NCI-H187 (cell line): ENCODE measurements at regions not wholly inside any gene's neighbourhood (a gene's known extent, or its start where the extent isn't known, plus 50 kb on each side); places are given as distances from the start of the nearest gene placed in this dataset.
"Not testable (repeated sequence)": the region's sequence is repeated elsewhere in the genome, so short reads cannot be mapped to it uniquely, and the experiment has no call there.

ENCODE experiments used
- DNase-seq, 2 experiments: peaks; one replicate each; lab custom pipeline; 2025; lab: John Stamatoyannopoulos, UW

DNA sequence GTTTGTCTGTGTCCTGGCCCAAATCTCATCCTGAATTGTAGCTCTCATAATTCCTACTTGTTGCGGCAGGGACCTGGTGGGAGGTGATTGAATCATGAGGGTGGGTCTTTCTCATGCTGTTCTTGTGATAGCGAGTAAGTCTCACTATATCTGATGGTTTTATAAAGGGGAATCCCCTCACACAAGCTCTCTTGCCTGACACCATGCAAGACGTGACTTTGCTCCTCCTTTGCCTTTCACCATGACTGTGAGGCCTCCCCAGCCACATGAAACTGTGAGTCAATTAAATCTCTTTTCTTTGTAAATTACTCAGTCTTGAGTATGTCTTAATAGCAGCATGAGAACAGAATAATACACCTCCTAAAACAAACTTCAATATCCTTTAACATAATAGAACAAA is 1065.6 kb downstream of the PLA2G4A start:
- no peak for DNase-seq

DNA sequence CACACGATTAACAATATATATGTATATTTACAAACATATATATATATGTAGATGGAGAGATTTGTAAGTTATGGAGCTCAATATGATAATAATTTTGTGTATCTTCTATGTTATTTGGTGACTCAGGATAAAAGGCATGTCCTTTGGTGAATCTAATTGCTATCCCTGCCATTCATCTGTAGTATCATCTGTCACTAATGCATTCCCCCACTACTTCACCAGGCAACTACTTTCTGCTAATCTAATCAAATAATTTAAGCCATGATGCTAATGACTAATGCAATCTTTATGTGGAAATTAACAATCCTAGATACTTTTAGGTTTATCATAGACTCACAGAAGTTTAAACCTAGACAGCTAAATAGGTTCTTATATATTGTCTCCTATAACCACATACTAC is 1074.5 kb downstream of the PLA2G4A start:
- no peak for DNase-seq

DNA sequence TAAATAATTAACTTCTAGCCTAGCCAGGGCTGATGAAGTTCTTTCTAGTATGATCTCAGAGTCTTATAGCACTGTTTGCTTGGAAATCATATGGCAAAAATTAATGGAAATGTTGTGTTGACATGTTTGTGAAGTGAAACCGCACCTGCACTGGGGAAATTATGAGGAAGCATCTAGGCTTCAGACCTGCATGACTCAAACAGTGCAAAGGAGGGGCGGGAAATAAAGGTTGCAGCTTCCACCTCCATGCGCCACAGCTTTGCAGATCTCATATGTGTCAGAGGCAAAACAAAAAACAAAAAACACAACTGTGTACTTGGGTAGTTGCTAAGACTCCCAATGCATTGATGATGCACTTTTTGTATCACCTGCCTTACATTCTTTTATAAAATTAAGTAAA is 1080.6 kb downstream of the PLA2G4A start:
- no peak for DNase-seq

DNA sequence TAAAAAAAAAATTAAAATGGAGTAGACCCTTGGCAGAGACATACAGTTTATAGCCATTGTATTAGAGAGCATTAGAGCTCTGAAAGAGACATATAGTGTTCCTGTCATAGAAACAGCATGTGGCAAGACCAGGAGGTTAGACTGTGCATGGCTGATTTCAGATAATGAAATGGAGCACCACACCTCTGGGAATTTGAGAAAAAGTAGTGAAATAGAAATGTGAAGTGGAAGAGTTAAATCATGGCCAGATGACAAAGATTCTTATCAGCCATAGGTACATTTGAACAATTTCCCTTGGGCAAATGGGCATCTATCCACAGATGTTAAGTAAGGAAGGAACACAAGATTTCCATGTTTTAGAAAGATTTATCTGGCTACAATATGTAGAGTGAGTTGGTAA is 1083.1 kb downstream of the PLA2G4A start:
- no peak for DNase-seq

DNA sequence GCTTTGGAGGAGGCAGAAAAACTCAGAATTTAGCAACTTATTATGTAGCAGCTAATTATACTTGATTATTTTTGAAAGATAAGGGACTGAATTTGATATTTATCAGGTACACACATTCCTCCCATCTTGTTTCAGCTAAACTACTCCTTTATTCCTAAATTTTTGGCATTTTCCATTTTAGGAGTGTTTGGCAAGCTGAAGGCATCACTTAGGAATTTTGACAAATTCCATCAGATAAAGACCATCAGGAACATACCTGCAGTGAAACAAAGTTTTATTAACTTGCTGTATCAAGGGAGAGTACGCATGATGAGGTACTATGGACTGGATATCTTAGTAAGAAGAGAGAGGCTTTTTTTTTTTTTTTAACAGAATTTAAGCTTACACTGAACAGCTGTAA is 1092.2 kb downstream of the PLA2G4A start:
- DNase-seq: no peak

DNA sequence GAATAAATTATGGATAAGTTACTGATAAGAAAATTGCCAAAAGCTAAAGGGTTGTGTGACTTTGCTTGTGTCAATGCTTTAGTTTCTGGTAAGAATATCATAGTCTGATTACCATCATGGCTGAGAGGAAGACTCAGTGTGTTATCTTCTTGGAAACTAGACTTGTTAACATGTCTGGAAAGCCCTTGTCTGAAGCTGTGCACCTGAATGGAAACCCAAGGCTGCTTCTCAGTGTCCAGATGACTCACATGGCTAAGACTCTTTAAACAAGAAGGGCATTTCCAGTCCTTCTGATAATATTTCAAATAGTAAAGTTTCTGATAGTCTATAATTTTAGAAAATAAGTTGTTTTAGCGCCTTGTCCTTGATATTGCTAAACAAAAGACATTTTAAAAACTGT is 1092.7 kb downstream of the PLA2G4A start:
- no peak for DNase-seq

DNA sequence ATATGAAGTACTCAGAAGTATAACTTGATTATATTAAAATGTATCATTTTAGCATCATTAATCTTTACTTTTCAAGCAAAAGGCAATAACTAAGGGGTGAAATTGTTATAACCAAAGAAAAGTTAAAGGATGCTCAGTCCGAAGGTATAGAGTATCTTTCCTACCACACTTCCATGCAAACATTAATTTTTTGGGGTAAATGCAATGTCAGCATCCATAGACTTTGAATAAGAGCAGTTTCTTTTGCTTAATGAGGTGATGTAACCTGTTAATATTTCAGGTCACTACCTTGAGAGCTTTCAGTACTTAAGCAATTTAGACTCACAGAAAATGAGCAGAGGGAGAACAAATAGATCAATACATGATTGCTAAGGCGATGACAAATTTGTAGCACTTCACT is 1093.5 kb downstream of the PLA2G4A start:
- DNase-seq: no peak

DNA sequence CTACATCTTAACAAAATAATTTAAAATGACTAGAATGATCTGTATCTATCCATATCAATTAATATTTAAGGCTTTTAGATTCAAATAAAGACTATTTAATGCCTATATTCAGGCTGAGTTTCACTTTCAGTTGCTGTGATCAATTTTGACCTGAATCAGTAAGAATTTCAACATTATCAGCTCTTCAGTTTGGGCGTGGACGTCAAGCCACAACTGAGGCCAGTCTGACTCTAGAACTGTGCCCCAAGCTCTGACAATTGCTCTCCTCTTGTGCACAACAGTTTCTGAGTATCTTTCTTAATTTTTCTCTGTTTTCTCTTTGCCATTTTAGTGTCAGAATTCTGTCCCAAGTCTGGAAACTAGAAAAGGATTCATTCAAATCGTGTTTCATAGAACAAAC is 1095.5 kb downstream of the PLA2G4A start:
- no peak for DNase-seq

DNA sequence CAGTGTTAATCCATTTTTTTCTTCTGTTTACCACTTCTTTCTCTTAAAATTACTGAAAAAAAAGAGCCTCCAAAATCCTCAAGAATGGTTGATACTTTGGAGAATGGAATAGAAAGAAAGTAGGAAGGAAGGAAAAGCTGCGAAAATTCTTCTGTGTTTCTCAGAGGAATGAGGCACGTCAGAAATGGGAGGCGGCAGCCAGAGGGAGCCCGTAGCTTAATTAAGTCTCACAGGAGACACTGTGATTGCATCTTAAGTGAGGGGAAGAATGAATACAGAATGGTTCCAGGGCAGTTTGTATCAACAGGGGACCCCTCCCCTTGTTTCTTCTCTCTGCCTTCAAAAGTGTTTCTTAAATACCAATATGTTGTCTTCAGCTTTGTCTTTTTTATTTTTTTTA is 1099.5 kb downstream of the PLA2G4A start:
- DNase-seq: no peak

DNA sequence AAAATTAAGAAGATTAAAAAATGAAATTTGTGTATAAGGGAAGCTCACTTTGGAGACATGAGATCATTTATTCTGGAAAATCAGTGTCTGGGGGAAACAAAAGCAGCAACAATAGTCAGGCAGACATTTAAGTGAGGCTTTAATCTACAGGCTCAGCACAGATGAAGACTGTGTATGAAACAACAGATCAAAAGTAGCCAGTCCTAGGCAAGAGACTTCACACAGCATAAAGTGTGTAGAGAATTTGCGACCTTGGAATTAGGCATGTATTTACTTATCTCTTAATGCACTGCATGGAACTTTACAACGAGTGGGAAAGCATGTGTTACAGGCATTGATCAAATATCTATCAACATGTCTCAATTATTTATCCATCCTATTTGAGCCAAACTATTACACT is 1099.9 kb downstream of the PLA2G4A start:
- DNase-seq: no peak

DNA sequence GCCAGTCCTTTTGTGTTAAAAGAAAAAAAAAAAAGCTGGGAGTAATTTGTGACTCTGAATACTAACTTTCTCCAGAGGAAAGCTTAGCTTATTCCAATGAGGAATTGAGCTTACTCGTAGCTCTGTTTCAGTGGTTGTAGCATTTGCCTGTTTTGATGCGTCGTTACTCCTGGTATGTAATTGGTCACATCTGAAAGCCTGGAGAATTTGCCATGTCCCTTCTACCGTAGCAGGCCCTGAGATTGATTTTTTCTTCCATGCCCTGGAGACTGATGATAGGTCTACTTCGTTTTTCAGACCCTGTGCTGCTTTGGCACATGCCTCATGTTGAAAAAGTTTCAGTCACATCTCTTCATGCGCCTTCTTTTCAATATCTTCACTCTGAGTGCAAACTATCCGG is 1103.0 kb downstream of the PLA2G4A start:
- DNase-seq: no peak

DNA sequence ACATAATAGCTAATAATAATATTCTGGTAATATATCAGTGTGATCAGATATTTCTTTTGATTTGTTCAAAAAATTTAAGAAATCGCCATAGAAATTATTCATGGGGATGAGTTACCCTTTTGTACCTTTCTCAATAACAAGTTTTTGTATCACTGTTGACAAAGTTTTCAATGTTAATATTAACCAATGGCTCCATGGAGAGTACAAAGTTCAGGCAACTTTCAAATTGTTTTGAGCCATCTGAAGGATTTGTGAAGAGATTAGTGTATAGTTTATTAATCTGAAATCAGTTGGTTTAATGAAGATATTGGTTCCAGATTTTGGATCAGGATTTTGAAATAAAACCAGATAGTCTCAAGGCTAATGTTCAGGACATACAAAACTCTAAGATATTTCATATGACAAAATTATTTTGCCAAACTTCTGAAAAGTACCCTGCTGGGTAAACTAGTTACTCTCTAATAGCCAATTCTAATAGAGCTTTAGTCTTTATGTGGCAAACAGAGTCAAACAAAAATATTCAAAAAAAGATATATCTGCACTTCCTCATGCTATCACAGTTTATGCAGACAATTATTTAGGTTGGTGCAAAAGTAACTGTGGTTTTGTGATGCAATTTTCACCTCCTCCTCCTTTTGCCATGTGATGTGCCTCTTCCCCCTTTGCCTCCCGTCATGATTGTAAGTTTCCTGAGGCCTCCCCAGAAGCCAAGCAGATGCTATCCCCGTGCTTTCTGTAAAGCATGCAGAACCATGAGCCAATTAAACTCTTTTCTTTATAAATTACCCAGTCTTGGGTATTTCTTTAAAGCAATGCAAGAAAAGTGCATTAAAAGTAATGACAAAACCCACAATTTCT is 1105.0 kb downstream of the PLA2G4A start:
- DNase-seq: no peak

DNA sequence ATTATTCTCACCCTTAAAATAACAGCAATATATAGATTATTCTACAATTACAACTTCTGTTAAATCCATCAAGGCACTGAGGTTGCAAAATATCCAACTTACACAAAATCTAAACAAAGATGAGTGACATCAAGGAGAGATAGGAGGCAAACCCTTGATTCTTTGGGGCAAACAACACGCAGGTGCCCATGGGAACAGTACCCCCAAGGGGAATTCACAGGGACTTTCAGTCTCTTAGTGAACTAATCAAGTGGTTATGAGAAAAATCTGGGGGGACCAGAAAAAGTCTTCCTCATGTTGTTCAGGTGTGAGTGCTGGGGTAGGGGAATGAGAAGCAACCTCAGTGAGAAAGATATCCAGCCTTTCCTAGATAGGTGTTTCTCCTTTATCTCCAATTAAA is 1107.9 kb downstream of the PLA2G4A start:
- DNase-seq: no peak

DNA sequence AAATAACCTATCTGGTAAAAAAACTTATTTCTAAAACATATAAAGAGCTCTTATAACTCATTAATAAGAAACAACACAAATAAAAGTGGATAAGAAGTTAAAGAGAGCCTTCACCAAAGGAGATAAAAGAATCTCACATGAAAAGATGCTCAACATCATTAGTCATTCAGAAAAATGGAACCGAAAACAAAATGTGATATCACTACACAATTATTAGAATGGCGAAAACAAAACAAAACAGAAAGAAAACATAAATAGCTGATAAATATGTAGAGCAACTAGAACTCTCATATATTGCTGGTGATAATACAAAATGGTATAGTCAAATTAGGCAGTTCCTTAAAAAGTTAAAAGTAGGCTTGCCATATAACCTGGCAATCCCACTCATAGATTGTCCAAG is 1109.3 kb downstream of the PLA2G4A start:
- no peak for DNase-seq

DNA sequence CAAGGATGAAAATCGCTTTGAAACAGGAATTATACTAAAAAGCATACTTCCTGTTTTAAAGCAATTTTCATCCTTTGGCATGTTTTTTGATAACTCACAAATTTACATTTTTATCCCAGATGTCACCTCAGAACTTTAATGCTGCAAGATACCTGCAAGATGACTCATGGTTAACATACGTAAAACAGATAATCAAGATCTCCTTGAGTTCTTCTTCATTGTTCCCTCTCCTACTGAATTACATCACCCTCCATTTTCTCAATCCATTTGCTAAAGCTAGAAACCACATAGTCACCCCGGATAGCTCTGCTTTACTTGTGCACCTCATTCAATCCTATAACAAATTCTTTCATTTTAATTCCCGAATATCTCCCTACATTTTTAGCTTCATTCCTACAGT is 1114.2 kb downstream of the PLA2G4A start:
- no peak for DNase-seq

DNA sequence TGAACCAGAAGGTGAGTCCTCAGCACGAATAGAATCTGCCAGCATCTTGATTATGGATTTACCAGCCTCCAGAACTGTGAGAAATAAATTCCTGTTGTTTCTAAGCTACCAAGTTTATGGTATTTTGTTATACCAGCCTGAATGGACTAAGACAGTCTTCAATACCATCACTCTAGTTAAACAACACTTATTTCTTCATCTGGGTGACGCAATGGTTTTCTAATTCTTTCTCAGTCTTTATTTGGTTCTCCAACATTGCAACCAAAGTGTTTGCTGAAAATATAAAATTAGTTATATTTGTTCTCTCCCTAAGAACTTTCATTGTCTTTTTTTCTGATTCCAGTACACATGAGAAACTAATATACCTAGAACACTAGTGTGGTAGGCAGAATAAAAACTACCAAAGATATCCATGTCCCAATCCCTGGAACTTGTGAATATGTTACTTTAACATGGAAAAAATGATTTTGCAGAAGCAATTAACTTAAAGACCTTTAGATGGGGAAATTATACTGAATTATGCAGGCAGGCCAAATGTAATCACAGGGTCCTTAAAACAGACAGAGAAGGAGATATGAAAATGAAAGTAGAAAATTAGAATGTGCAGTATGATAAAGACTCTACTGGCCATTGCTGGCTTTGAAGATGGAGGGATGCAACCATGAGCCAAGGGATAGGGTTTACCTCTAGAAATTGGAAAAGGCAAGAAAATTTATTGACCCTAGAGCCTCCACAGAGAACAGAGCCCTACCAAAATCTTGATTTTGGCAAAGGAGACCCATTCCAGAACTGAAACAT is 1115.1 kb downstream of the PLA2G4A start:
- no peak for DNase-seq

DNA sequence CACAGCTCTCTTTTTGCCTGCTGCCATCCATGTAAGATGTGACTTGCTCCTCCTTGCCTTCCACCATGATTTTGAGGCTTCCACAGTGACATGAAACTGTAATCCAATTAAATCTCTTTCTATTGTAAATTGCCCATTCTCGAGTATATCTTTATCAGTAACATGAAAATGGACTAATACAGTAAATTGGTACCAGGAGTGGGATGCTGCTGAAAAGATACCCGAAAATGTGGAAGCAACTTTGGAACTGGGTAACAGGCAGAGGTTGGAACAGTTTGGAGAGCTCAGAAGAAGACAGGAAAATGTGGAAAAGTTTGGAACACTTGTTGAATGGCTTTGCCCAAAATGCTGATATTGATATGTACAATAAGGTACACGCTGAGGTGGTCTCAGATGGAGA is 1117.9 kb downstream of the PLA2G4A start:
- DNase-seq: not testable (repeated sequence)

DNA sequence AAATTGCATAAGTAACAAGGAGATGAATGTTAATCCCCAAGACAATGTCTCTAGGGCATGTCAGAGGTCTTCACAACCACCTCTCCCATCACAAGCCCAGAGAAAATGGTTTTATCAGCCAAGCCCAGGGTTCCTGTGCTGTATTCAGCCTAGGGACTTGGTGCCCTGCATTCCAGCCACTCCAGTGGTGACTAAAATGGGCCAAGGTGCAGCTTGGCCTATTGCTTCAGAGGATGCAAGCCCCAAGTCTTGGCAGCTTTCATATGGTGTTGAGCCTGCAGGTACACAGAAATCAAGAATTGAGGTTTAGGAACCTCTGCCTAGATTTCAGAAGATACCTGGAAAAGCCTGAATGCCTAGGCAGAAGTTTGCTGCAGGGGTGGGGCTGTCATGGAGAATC is 1118.6 kb downstream of the PLA2G4A start:
- no peak for DNase-seq

DNA sequence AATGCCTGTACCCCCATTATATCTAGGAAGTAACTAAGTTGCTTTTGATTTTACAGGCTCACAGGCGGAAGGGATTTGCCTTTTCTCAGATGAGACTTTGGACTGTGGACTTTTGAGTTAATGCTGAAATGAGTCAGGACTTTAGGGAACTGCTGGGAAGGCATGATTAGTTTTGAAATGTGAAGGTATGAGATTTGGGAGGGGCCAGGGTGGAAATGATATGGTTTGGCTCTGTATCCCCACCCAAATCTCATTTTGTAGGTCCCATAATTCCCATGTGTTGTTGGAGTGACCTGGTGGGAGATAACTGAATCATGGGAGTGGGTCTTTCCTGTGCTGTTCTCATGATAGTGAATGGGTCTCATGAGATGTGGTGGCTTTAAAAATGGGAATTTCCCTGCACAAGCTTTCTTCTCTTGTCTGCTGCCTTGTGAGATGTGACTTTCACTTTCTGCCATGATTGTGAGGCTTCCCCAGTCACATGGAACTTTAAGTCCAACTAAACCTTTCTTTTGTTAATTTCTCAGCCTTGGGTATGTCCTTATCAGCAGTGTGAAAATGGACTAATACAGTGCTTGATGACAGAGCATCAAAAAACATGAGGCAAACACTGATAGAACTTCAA is 1119.5 kb downstream of the PLA2G4A start:
- no peak for DNase-seq

DNA sequence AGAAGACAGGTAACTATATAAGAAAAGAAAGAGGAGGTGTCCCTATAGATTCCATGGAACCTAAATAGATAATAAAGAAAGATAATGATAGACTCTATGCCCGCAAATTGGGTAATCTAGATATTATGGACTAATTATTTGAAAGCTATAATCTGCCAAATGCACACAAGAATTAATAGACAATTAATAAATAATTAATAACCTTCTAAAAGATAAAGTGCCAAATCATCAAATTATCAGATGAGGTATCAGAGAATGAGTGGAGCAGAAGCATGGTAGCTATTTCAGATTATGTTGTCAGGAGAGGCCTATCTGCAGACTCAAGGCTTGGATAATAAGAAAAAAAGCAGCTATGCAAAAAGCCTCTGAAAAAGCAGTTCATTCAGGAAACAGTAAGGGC is 1120.8 kb downstream of the PLA2G4A start:
- DNase-seq: no peak

DNA sequence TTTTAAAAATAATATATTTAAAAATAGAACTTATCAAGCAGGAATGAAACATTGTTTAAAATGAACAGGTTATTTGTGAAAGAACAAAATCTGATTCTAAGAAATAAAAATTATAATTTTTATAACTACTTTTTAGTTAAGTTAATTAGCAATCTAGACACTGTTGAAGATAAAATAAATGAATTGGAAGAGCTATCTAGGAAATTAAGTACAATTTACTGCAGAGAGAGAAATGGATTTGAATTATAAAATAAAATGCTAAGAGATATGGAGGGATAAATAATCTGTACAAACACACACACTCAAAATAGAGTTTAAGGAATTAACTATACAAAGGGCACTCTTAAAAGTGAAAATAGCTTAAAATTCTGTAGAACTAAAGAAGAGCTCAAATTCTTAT is 1123.1 kb downstream of the PLA2G4A start:
- no peak for DNase-seq

DNA sequence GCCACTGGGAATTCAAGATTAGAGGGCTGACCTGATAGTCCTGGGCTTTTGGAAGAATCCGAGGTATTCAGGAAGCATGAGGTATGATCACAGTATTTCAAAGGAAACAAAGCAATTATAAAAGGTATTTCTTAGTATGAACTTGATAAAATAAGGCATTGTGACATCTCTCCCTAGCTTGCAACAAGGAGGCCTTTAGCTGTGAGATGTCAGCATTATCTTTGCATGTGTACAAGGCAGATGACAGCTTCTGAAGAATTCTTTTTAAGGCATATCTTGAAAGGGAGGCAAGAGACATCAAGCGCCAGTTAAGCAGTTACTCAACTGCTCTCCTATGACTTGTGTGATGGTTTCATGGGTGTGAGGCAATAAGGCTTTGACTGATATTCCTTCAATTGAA is 1123.7 kb downstream of the PLA2G4A start:
- no peak for DNase-seq

DNA sequence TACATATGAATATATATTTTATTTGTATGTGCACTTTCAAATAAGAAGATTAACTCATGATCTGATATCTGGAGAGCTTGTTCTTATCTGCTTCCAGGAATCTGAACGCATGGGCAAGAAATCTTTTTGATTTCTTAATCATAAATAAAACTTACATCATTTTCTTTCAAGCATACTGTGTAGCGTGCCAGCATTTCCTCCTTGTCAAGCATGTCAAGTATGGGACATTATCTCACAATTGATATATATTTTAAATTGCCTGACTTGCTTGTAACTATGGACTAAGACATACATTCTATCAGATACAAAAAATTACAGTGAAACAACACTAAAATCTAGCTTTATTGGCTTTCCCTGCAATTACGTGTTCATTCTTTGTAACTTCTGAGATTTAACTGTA is 1128.2 kb downstream of the PLA2G4A start:
- no peak for DNase-seq
